H9 (cell line): ENCODE measurements at regions not wholly inside any gene's neighbourhood (a gene's known extent, or its start where the extent isn't known, plus 50 kb on each side); places are given as distances from the start of the nearest gene placed in this dataset.

Experiments used
- DNase-seq: peaks from one replicate; pipeline ENCODE4 v3.0.0-alpha.2; 2017
- H2AFZ ChIP-seq: one replicate; pipeline ENCODE4 v1.6.1; 2013; ENCODE audit warnings: mild to moderate bottlenecking, low read length, control low read depth, moderate library complexity
- H2AK5ac ChIP-seq: 2 replicates; pipeline ENCODE4 v1.6.1; 2013; ENCODE audit warnings: low read length, control low read depth, mixed read lengths; ENCODE audit not compliant: insufficient read length
- H2BK120ac ChIP-seq: one replicate; pipeline ENCODE4 v1.6.1; 2013; ENCODE audit warnings: low read depth, mild to moderate bottlenecking, low read length, control low read depth, inconsistent platforms; ENCODE audit not compliant: poor library complexity, severe bottlenecking
- H2BK12ac ChIP-seq: 2 replicates; pipeline ENCODE4 v1.6.1; 2013; ENCODE audit warnings: low read length, control low read depth, mixed read lengths, low read depth; ENCODE audit not compliant: insufficient read length
- H2BK15ac ChIP-seq: 2 replicates; pipeline ENCODE4 v1.6.1; 2013; ENCODE audit warnings: low read depth, low read length, control low read depth
- H2BK20ac ChIP-seq: one replicate; pipeline ENCODE4 v1.6.1; 2013; ENCODE audit warnings: low read depth, mild to moderate bottlenecking, low read length, control low read depth, inconsistent platforms; ENCODE audit not compliant: poor library complexity, severe bottlenecking
- H2BK5ac ChIP-seq: 2 replicates; pipeline ENCODE4 v1.6.1; 2013; ENCODE audit warnings: low read length, control low read depth, mixed read lengths; ENCODE audit not compliant: insufficient read length
- H3K14ac ChIP-seq: 2 replicates; pipeline ENCODE4 v1.6.1; 2013; ENCODE audit warnings: low read length, control low read depth; ENCODE audit not compliant: insufficient read depth
- H3K18ac ChIP-seq: 2 replicates; pipeline ENCODE4 v1.6.1; 2013; ENCODE audit warnings: low read depth, mild to moderate bottlenecking, mixed read lengths, low read length, control low read depth; ENCODE audit not compliant: insufficient read length
- H3K23ac ChIP-seq: 2 replicates; pipeline ENCODE4 v1.6.1; 2013; ENCODE audit warnings: low read length, control low read depth, mixed read lengths, low read depth; ENCODE audit not compliant: insufficient read length
- H3K23me2 ChIP-seq: 2 replicates; pipeline ENCODE4 v1.6.1; 2013; ENCODE audit warnings: low read depth, mild to moderate bottlenecking, mixed read lengths, low read length, control low read depth; ENCODE audit not compliant: insufficient read length, poor library complexity, severe bottlenecking
- H3K27ac ChIP-seq: 2 replicates; pipeline ENCODE4 v1.5.1; 2013; ENCODE audit warnings: low read length, control low read depth, mixed read lengths, low read depth; ENCODE audit not compliant: insufficient read length
- H3K27me3 ChIP-seq: 2 replicates; pipeline ENCODE4 v1.6.1; 2013; ENCODE audit warnings: low read length, control low read depth, inconsistent platforms; ENCODE audit not compliant: insufficient read depth
- H3K4ac ChIP-seq: 2 replicates; pipeline ENCODE4 v1.6.1; 2013; ENCODE audit warnings: low read depth, mild to moderate bottlenecking, control low read depth, inconsistent platforms, low read length, moderate library complexity
- H3K4me1 ChIP-seq: 2 replicates; pipeline ENCODE4 v1.6.1; 2013; ENCODE audit warnings: low read length, control low read depth, inconsistent platforms; ENCODE audit not compliant: insufficient read depth
- H3K4me2 ChIP-seq: 2 replicates; pipeline ENCODE4 v1.6.1; 2013; ENCODE audit warnings: low read length, control low read depth, mixed read lengths; ENCODE audit not compliant: insufficient read length, insufficient read depth
- H3K56ac ChIP-seq: 2 replicates; pipeline ENCODE4 v1.6.1; 2013; ENCODE audit warnings: low read depth, mild to moderate bottlenecking, mixed read lengths, low read length, control low read depth; ENCODE audit not compliant: insufficient read length
- H3K79me1 ChIP-seq: 2 replicates; pipeline ENCODE4 v1.6.1; 2013; ENCODE audit warnings: low read depth, mild to moderate bottlenecking, moderate library complexity, low read length, control low read depth, inconsistent platforms; ENCODE audit not compliant: insufficient read depth, poor library complexity, severe bottlenecking
- H3K79me2 ChIP-seq: 2 replicates; pipeline ENCODE4 v1.6.1; 2013; ENCODE audit warnings: low read length, control low read depth, inconsistent platforms; ENCODE audit not compliant: insufficient read depth
- H3K9ac ChIP-seq: 2 replicates; pipeline ENCODE4 v1.6.1; 2013; ENCODE audit warnings: low read length, control low read depth, mixed read lengths; ENCODE audit not compliant: insufficient read length; ENCODE audit errors: extremely low read depth
- H3K9me3 ChIP-seq: one replicate; pipeline ENCODE4 v1.6.1; 2013; ENCODE audit warnings: low read depth, low read length, inconsistent platforms; ENCODE audit not compliant: control insufficient read depth
- H3T11ph ChIP-seq: one replicate; pipeline ENCODE4 v1.6.1; 2013; ENCODE audit warnings: mild to moderate bottlenecking, low read length, control low read depth, inconsistent platforms
- H4K20me1 ChIP-seq: one replicate; pipeline ENCODE4 v1.6.1; 2013; ENCODE audit not compliant: control insufficient read depth, insufficient read length, insufficient read depth
- H4K5ac ChIP-seq: 2 replicates; pipeline ENCODE4 v1.6.1; 2013; ENCODE audit warnings: low read depth, mild to moderate bottlenecking, mixed read lengths, low read length, control low read depth; ENCODE audit not compliant: insufficient read length
- H4K8ac ChIP-seq: replicated peaks from 2 replicates; pipeline ENCODE4 v1.6.1; 2013; ENCODE audit warnings: low read length, control low read depth, mixed read lengths, low read depth; ENCODE audit not compliant: insufficient read length
- H4K91ac ChIP-seq: 2 replicates; pipeline ENCODE4 v1.6.1; 2013; ENCODE audit warnings: low read depth, mild to moderate bottlenecking, moderate library complexity, mixed read lengths, low read length, control low read depth; ENCODE audit not compliant: insufficient read length
- H3K27ac Mint-ChIP-seq, 3 experiments: 2 replicates in 2 of 3; 3 replicates in 1 of 3; pipeline ENCODE4 v1.8.0; 2020 to 2021; ENCODE audit warnings: mixed read lengths in 3 of 3, mild to moderate bottlenecking in 1 of 3, moderate library complexity in 1 of 3
- H3K27me3 Mint-ChIP-seq: 2 replicates; pipeline ENCODE4 v1.8.0; 2021; ENCODE audit warnings: low read depth, mild to moderate bottlenecking, moderate library complexity, mixed read lengths
- H3K36me3 Mint-ChIP-seq, 3 experiments: 2 replicates in 2 of 3; 3 replicates in 1 of 3; pipeline ENCODE4 v1.8.0; 2020 to 2021; ENCODE audit warnings: low read depth in 3 of 3, mixed read lengths in 3 of 3; ENCODE audit not compliant: insufficient read depth in 1 of 3
- H3K4me1 Mint-ChIP-seq, 2 experiments: 2 replicates each; pipeline ENCODE4 v1.8.0; 2020; ENCODE audit warnings: mixed read lengths in 2 of 2
- H3K4me3 Mint-ChIP-seq, 2 experiments: 2 replicates in 1 of 2; 3 replicates in 1 of 2; pipeline ENCODE4 v1.8.0; 2020 to 2021; ENCODE audit warnings: mild to moderate bottlenecking in 2 of 2, mixed read lengths in 2 of 2, moderate library complexity in 1 of 2
- H3K9me3 Mint-ChIP-seq, 2 experiments: 2 replicates in 1 of 2; 3 replicates in 1 of 2; pipeline ENCODE4 v1.8.0; 2020; ENCODE audit warnings: mild to moderate bottlenecking in 2 of 2, mixed read lengths in 2 of 2, moderate library complexity in 1 of 2
- CTCF ChIP-seq: fragments of 200-600 bp; sonication (generic); conservative IDR thresholded peaks from 3 replicates; pipeline ENCODE4 v1.8.0; 2021; ENCODE audit warnings: antibody characterized with exemption, mild to moderate bottlenecking
- whole genome bisulfite sequencing: extraction: QIAGEN DNeasy Blood & Tissue Kit; methylation state at CpG from one replicate; pipeline ENCODE4 v1.1.7; 2013; ENCODE audit warnings: missing lambda C conversion rate, low lambda C conversion rate, mixed read lengths; ENCODE audit not compliant: insufficient read length; ENCODE audit errors: extremely low coverage; 5-methylcytosine and 5-hydroxymethylcytosine counted together

DNA sequence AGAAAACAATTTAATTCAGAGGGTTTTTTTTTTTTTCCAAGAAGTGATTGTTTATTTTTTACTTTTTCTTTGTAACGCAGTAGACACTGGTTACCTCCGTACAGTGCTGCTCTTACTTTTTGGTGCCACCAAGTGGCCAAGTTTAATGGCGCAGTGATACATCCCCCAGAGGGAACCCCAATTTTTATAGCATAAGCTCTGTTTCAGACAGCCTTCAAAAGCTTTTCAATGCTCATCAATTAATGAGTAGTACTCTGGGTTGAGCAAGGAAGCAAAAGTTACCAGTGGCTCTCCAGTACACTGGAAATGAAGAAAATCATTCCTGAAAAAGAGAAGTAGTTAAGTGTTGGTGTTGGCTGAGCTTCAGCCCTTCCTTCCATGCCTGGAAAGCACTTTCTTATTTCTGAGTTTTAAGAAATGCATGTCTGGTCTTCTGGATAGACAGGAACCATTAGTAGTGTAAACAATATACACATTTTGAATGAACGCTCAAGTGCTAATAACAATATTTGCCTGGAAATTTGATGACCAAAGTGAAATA, 129.1 kb upstream of the SMLR1 start:
- no peaks in the 10 kb centered on the region; a peak in 1 of 7 replicates for H3K36me3 Mint-ChIP-seq

More for the DNA sequence above, 129.1 kb upstream of the SMLR1 start:
- Histone ChIP-seq H3K9me3 (no peaks in the 10 kb centered on the region), H3K27me3 (no peaks in the 10 kb centered on the region), H3K4me2 (no peak overlapping the region), H3K9ac (no peak overlapping the region), H3K23ac (no peak overlapping the region), H3K18ac (no peak overlapping the region), H4K5ac (no peak overlapping the region), H3K56ac (no peak overlapping the region), H2BK120ac (no peak overlapping the region), H3K14ac (no peak overlapping the region), H2AFZ (peak overlapping the region; percentile 3), H2BK5ac (no peak overlapping the region), H4K91ac (no peak overlapping the region), H3K23me2 (no peaks in the 10 kb centered on the region), H3T11ph (no peak overlapping the region), H4K8ac (no peak overlapping the region), H2BK12ac (no peak overlapping the region), H3K27ac (no peak overlapping the region), H2AK5ac (no peak overlapping the region), H4K20me1 (no peaks in the 10 kb centered on the region), H3K79me2 (no peaks in the 10 kb centered on the region), H3K4me1 (no peaks in the 10 kb centered on the region), H2BK15ac (no peak overlapping the region), H2BK20ac (no peak overlapping the region), H3K79me1 (no peaks in the 10 kb centered on the region), H3K4ac (no peak overlapping the region)
- Mint-ChIP-seq H3K4me3 (no peak overlapping the region), H3K27ac (no peak overlapping the region), H3K9me3 (no peaks in the 10 kb centered on the region; a peak in 1 of 5 replicates), H3K27me3 (no peaks in the 10 kb centered on the region), H3K4me1 (peaks cover 0 to 15% of the 10 kb centered on the region in 2 experiments; a peak in 2 of 4 replicates)
- TF ChIP-seq CTCF: peak; percentile 84
- DNase-seq: peak; percentile 48
- no CpG with 5 or more reads among the region's 4 CpGs for WGBS
